Stomach (tissue), 4 donors: ENCODE measurements at regions not wholly inside any gene's neighbourhood (a gene's known extent, or its start where the extent isn't known, plus 50 kb on each side); places are given as distances from the start of the nearest gene placed in this dataset.
"Not testable (repeated sequence)": the region's sequence is repeated elsewhere in the genome, so short reads cannot be mapped to it uniquely, and the experiment has no call there.

Experiments
- EP300 ChIP-seq: sonication (generic); formaldehyde crosslinking; IDR thresholded peaks from one replicate; pipeline ENCODE4 v1.6.1; 2017; ENCODE audit warnings: antibody characterized with exemption
- POLR2A ChIP-seq, 4 donors: fragments of 450-650 bp; IDR thresholded peaks; one replicate each; pipeline ENCODE4 v1.6.1; 2016; ENCODE audit warnings: antibody characterized with exemption in 4 of 4, control low read depth in 2 of 4, mild to moderate bottlenecking in 1 of 4, moderate library complexity in 1 of 4
- POLR2AphosphoS5 ChIP-seq, 3 donors: sonication (generic); formaldehyde crosslinking; IDR thresholded peaks; one replicate each; pipeline ENCODE4 v1.6.1; 2016; ENCODE audit warnings: antibody characterized with exemption in 3 of 3
- TF ChIP-seq, protein P1 (sequence below), 7 experiments: fragments of 450-650 bp in 4 of 7; fragments of 200-600 bp in 3 of 7; sonication (generic) in 3 of 7; IDR thresholded peaks; one replicate each; pipeline ENCODE4 v1.5.1; 2016 to 2019; ENCODE audit warnings: antibody characterized with exemption in 7 of 7, control low read depth in 2 of 7, mild to moderate bottlenecking in 1 of 7

GRCh38 chr16:19955896-19956295 lies 71.2 kb upstream of the GPRC5B start:
- not testable (repeated sequence) for TF ChIP-seq POLR2A (IDR thresholded peaks at IDR 0.05); POLR2AphosphoS5 (IDR thresholded peaks at IDR 0.05); EP300
- TF ChIP-seq, protein P1, sequence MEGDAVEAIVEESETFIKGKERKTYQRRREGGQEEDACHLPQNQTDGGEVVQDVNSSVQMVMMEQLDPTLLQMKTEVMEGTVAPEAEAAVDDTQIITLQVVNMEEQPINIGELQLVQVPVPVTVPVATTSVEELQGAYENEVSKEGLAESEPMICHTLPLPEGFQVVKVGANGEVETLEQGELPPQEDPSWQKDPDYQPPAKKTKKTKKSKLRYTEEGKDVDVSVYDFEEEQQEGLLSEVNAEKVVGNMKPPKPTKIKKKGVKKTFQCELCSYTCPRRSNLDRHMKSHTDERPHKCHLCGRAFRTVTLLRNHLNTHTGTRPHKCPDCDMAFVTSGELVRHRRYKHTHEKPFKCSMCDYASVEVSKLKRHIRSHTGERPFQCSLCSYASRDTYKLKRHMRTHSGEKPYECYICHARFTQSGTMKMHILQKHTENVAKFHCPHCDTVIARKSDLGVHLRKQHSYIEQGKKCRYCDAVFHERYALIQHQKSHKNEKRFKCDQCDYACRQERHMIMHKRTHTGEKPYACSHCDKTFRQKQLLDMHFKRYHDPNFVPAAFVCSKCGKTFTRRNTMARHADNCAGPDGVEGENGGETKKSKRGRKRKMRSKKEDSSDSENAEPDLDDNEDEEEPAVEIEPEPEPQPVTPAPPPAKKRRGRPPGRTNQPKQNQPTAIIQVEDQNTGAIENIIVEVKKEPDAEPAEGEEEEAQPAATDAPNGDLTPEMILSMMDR (IDR thresholded peaks at IDR 0.05), result not testable (repeated sequence)
